Dendritic cell treated with granulocyte-macrophage colony-stimulating factor and Interleukin-4, amounts not matched to agents 40 ng/mL and 50 ng/mL, for 4 days (primary cell): ENCODE measurements at regions not wholly inside any gene's neighbourhood (a gene's known extent, or its start where the extent isn't known, plus 50 kb on each side); places are given as distances from the start of the nearest gene placed in this dataset.

ENCODE experiments used
- H3K27ac Mint-ChIP-seq: one replicate; pipeline ENCODE4 v1.8.0; 2022; ENCODE audit warnings: mild to moderate bottlenecking, mixed read lengths
- H3K27me3 Mint-ChIP-seq: one replicate; pipeline ENCODE4 v1.8.0; 2022; ENCODE audit warnings: mild to moderate bottlenecking, mixed read lengths
- H3K36me3 Mint-ChIP-seq: one replicate; pipeline ENCODE4 v1.8.0; 2022; ENCODE audit warnings: low read depth, mixed read lengths
- H3K4me1 Mint-ChIP-seq: one replicate; pipeline ENCODE4 v1.8.0; 2022; ENCODE audit warnings: low read depth, mixed read lengths
- H3K4me3 Mint-ChIP-seq: one replicate; pipeline ENCODE4 v1.8.0; 2022; ENCODE audit warnings: mild to moderate bottlenecking, moderate library complexity, mixed read lengths
- H3K9me3 Mint-ChIP-seq: one replicate; pipeline ENCODE4 v1.8.0; 2022; ENCODE audit warnings: mixed read lengths
- intact Hi-C: fragments of 100-400 bp; cut with micrococcal nuclease; formaldehyde crosslinking; loops from one replicate; pipeline ENCODE4 v1.15.0; 2022

GRCh38 chr4:16337936-16338335 is 111.7 kb upstream of the TAPT1 start:
- intact Hi-C loops: no loop called here
- Mint-ChIP-seq H3K27me3 (peaks cover 2% of the 10 kb centered on the region), H3K36me3 (no peaks in the 10 kb centered on the region), H3K4me1 (no peaks in the 10 kb centered on the region), H3K9me3 (no peaks in the 10 kb centered on the region), H3K4me3 (no peak overlapping the region), H3K27ac (no peak overlapping the region)

GRCh38 chr4:16334601-16335000 is 108.3 kb upstream of the TAPT1 start:
- Mint-ChIP-seq H3K27ac (no peak overlapping the region), H3K4me3 (no peak overlapping the region), H3K4me1 (no peaks in the 10 kb centered on the region)

GRCh38 chr4:16329797-16330134 is 103.5 kb upstream of the TAPT1 start:
- Mint-ChIP-seq H3K4me3 (no peak overlapping the region), H3K27ac (no peak overlapping the region)

More at GRCh38 chr4:16334601-16335000, 108.3 kb upstream of the TAPT1 start:
- Mint-ChIP-seq H3K9me3 (no peaks in the 10 kb centered on the region), H3K36me3 (no peaks in the 10 kb centered on the region), H3K27me3 (peaks cover 3% of the 10 kb centered on the region)
- intact Hi-C loops: no loop called here

GRCh38 chr4:16329125-16329796 is 103.0 kb upstream of the TAPT1 start:
- Mint-ChIP-seq H3K9me3 (no peaks in the 10 kb centered on the region), H3K27me3 (peaks cover 5% of the 10 kb centered on the region), H3K4me1 (no peaks in the 10 kb centered on the region), H3K4me3 (no peak overlapping the region), H3K36me3 (no peaks in the 10 kb centered on the region), H3K27ac (no peak overlapping the region)
- intact Hi-C loops: no loop called here

More at GRCh38 chr4:16329797-16330134, 103.5 kb upstream of the TAPT1 start:
- peaks cover 5% of the 10 kb centered on the region for H3K27me3 Mint-ChIP-seq
- intact Hi-C loops: no loop called here
- no peaks in the 10 kb centered on the region for H3K9me3 Mint-ChIP-seq
- H3K4me1 Mint-ChIP-seq: no peaks in the 10 kb centered on the region
- no peaks in the 10 kb centered on the region for H3K36me3 Mint-ChIP-seq

GRCh38 chr4:16322183-16322582 is 95.9 kb upstream of the TAPT1 start:
- intact Hi-C loops: no loop called here
- H3K4me3 Mint-ChIP-seq: no peak overlapping the region
- no peaks in the 10 kb centered on the region for H3K27me3 Mint-ChIP-seq
- H3K4me1 Mint-ChIP-seq: no peaks in the 10 kb centered on the region
- H3K9me3 Mint-ChIP-seq: peaks cover 20% of the 10 kb centered on the region
- no peak overlapping the region for H3K27ac Mint-ChIP-seq
- no peaks in the 10 kb centered on the region for H3K36me3 Mint-ChIP-seq

- intact Hi-C loops: no loop called here
- Mint-ChIP-seq H3K4me1 (no peaks in the 10 kb centered on the region), H3K36me3 (no peaks in the 10 kb centered on the region), H3K27me3 (no peaks in the 10 kb centered on the region), H3K4me3 (no peak overlapping the region), H3K27ac (no peak overlapping the region), H3K9me3 (peaks cover 5% of the 10 kb centered on the region)
Observed at GRCh38 chr4:16315456-16315855, 89.2 kb upstream of the TAPT1 start.

GRCh38 chr4:16310606-16311005 is 84.3 kb upstream of the TAPT1 start:
- no peaks in the 10 kb centered on the region for H3K4me1 Mint-ChIP-seq
- no peaks in the 10 kb centered on the region for H3K36me3 Mint-ChIP-seq
- H3K9me3 Mint-ChIP-seq: no peaks in the 10 kb centered on the region
- H3K27me3 Mint-ChIP-seq: peaks cover 2% of the 10 kb centered on the region
- intact Hi-C loops: no loop called here
- no peak overlapping the region for H3K27ac Mint-ChIP-seq
- H3K4me3 Mint-ChIP-seq: no peak overlapping the region

- Mint-ChIP-seq H3K4me1 (no peaks in the 10 kb centered on the region), H3K27me3 (no peaks in the 10 kb centered on the region), H3K4me3 (no peak overlapping the region), H3K27ac (no peak overlapping the region), H3K36me3 (no peaks in the 10 kb centered on the region), H3K9me3 (no peaks in the 10 kb centered on the region)
- intact Hi-C loops: no loop called here
Observed at GRCh38 chr4:16302648-16303047, 76.4 kb upstream of the TAPT1 start.

- H3K27ac Mint-ChIP-seq: no peak overlapping the region
- no peaks in the 10 kb centered on the region for H3K36me3 Mint-ChIP-seq
- intact Hi-C loops: loop anchor here (10.0 kb wide), 1 partner anchor 1148 kb away; no protein-coding TSS in a partner anchor
- H3K9me3 Mint-ChIP-seq: no peaks in the 10 kb centered on the region
- H3K4me3 Mint-ChIP-seq: no peak overlapping the region
- H3K4me1 Mint-ChIP-seq: peaks cover 9% of the 10 kb centered on the region
- H3K27me3 Mint-ChIP-seq: peaks cover under 1% of the 10 kb centered on the region
Observed at GRCh38 chr4:16297003-16297402, 70.7 kb upstream of the TAPT1 start.

- intact Hi-C loops: loop anchor here (5.0 to 10.0 kb wide), 2 partner anchors 1033 to 1150 kb away; no protein-coding TSS in a partner anchor
- Mint-ChIP-seq H3K27me3 (peaks cover 1% of the 10 kb centered on the region), H3K4me1 (peaks cover 17% of the 10 kb centered on the region), H3K9me3 (no peaks in the 10 kb centered on the region), H3K36me3 (no peaks in the 10 kb centered on the region), H3K4me3 (no peak overlapping the region), H3K27ac (no peak overlapping the region)
Observed at GRCh38 chr4:16294455-16294854, 68.2 kb upstream of the TAPT1 start.

- no peaks in the 10 kb centered on the region for H3K9me3 Mint-ChIP-seq
- H3K27ac Mint-ChIP-seq: no peak overlapping the region
- no peak overlapping the region for H3K4me3 Mint-ChIP-seq
- intact Hi-C loops: loop anchor here (5.0 to 10.0 kb wide), 2 partner anchors 1034 to 1151 kb away; no protein-coding TSS in a partner anchor
- peaks cover 2% of the 10 kb centered on the region for H3K27me3 Mint-ChIP-seq
- H3K4me1 Mint-ChIP-seq: peaks cover 21% of the 10 kb centered on the region
- no peaks in the 10 kb centered on the region for H3K36me3 Mint-ChIP-seq
Observed at GRCh38 chr4:16293210-16293838, 67.1 kb upstream of the TAPT1 start.

GRCh38 chr4:16292585-16292984 is 66.3 kb upstream of the TAPT1 start:
- intact Hi-C loops: loop anchor here (5.0 to 10.0 kb wide), 2 partner anchors 1035 to 1152 kb away; no protein-coding TSS in a partner anchor
- H3K4me3 Mint-ChIP-seq: no peak overlapping the region
- H3K4me1 Mint-ChIP-seq: peaks cover 21% of the 10 kb centered on the region
- H3K27ac Mint-ChIP-seq: no peak overlapping the region
- H3K36me3 Mint-ChIP-seq: no peaks in the 10 kb centered on the region
- no peaks in the 10 kb centered on the region for H3K9me3 Mint-ChIP-seq
- peaks cover 2% of the 10 kb centered on the region for H3K27me3 Mint-ChIP-seq

GRCh38 chr4:16290681-16291420 is 64.6 kb upstream of the TAPT1 start:
- Mint-ChIP-seq H3K9me3 (no peaks in the 10 kb centered on the region), H3K27me3 (peaks cover 2% of the 10 kb centered on the region), H3K4me1 (peaks cover 21% of the 10 kb centered on the region), H3K36me3 (no peaks in the 10 kb centered on the region), H3K27ac (no peak overlapping the region), H3K4me3 (no peak overlapping the region)
- intact Hi-C loops: loop anchor here (1.0 to 10.0 kb wide), 3 partner anchors 152 to 1154 kb away; no protein-coding TSS in a partner anchor
